B cell (primary cell): ENCODE measurements at regions not wholly inside any gene's neighbourhood (a gene's known extent, or its start where the extent isn't known, plus 50 kb on each side); places are given as distances from the start of the nearest gene placed in this dataset.

Source experiments
- EZH2 ChIP-seq: IDR thresholded peaks from 2 replicates; pipeline ENCODE4 v1.6.1; 2012; ENCODE audit warnings: borderline replicate concordance, low read depth, mild to moderate bottlenecking, moderate library complexity, low read length; ENCODE audit not compliant: insufficient read depth, poor library complexity, severe bottlenecking
- TF ChIP-seq, protein P1 (sequence below): fragments of 200-600 bp; IDR thresholded peaks from one replicate; pipeline ENCODE4 v1.8.0; 2022; ENCODE audit warnings: antibody characterized with exemption, mild to moderate bottlenecking

DNA sequence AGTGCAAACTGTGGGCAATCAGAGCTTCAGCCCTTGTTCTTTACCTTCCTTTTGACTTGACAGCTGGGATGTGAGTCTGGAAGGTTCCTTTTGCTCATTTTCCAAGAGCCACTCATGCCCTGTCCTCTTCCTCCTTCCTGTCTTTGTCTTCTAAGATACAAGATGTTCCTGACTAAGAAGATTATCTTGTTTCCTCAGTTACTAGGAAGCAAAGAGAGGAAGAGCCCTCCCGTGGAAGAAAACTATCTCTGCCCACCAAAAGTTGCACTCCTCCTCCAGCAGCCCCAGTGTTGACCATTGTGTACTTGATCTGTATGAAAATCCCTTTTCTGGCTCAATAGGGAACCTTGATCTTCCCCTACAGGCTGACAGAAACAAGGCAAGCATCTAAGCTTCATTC, 138.0 kb downstream of the C12orf75 start:
- TF ChIP-seq, protein P1, sequence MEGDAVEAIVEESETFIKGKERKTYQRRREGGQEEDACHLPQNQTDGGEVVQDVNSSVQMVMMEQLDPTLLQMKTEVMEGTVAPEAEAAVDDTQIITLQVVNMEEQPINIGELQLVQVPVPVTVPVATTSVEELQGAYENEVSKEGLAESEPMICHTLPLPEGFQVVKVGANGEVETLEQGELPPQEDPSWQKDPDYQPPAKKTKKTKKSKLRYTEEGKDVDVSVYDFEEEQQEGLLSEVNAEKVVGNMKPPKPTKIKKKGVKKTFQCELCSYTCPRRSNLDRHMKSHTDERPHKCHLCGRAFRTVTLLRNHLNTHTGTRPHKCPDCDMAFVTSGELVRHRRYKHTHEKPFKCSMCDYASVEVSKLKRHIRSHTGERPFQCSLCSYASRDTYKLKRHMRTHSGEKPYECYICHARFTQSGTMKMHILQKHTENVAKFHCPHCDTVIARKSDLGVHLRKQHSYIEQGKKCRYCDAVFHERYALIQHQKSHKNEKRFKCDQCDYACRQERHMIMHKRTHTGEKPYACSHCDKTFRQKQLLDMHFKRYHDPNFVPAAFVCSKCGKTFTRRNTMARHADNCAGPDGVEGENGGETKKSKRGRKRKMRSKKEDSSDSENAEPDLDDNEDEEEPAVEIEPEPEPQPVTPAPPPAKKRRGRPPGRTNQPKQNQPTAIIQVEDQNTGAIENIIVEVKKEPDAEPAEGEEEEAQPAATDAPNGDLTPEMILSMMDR: no peak
- TF ChIP-seq EZH2: no peak
